GM10248 (cell line): ENCODE measurements at regions not wholly inside any gene's neighbourhood (a gene's known extent, or its start where the extent isn't known, plus 50 kb on each side); places are given as distances from the start of the nearest gene placed in this dataset.

Experiments used
- CTCF ChIA-PET: fragments of 300-600 bp; sonication (Branson Sonifier 250); formaldehyde crosslinking; extraction: SDS; loops from one replicate; lab custom pipeline; 2021; ENCODE audit warnings: antibody characterized with exemption; lab: Yijun Ruan, JAX
- POLR2A ChIA-PET: fragments of 350-650 bp; sonication (Branson Sonifier 250); formaldehyde crosslinking; extraction: SDS; loops from one replicate; lab custom pipeline; 2020; ENCODE audit warnings: antibody characterized with exemption; lab: Yijun Ruan, JAX
- DNase-seq: peaks from one replicate; pipeline ENCODE4 v3.0.0; 2012; ENCODE audit errors: extremely low spot score
- TF ChIP-seq, protein P1 (sequence below): IDR thresholded peaks from 2 replicates; pipeline ENCODE4 v1.5.1; 2012; ENCODE audit warnings: mild to moderate bottlenecking, low read depth; ENCODE audit errors: extremely low read depth, missing control alignments, control extremely low read depth

DNA sequence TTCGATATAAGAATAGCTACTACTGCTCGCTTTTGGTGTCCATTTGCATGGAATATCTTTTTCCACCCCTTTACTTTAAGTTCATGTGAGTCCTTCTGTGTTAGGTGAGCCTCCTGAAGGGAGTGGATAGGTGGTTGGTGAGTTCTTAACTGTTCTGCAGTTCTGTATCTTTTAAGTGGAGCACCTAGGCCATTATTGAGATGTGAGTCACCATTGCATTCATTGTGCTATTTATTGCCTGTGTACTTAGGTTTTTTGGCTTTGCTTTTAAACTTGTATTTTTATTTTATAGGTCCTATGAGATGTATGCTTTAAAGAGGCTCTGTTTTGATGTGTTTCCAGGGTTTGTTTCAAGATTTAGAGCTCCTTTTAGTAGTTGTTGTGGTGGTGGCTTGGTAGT lies 1430.8 kb downstream of the REEP3 start:
- no peak for DNase-seq
- POLR2A ChIA-PET = no interaction called here
- TF ChIP-seq, protein P1, sequence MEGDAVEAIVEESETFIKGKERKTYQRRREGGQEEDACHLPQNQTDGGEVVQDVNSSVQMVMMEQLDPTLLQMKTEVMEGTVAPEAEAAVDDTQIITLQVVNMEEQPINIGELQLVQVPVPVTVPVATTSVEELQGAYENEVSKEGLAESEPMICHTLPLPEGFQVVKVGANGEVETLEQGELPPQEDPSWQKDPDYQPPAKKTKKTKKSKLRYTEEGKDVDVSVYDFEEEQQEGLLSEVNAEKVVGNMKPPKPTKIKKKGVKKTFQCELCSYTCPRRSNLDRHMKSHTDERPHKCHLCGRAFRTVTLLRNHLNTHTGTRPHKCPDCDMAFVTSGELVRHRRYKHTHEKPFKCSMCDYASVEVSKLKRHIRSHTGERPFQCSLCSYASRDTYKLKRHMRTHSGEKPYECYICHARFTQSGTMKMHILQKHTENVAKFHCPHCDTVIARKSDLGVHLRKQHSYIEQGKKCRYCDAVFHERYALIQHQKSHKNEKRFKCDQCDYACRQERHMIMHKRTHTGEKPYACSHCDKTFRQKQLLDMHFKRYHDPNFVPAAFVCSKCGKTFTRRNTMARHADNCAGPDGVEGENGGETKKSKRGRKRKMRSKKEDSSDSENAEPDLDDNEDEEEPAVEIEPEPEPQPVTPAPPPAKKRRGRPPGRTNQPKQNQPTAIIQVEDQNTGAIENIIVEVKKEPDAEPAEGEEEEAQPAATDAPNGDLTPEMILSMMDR = no peak
- CTCF ChIA-PET = no interaction called here

DNA sequence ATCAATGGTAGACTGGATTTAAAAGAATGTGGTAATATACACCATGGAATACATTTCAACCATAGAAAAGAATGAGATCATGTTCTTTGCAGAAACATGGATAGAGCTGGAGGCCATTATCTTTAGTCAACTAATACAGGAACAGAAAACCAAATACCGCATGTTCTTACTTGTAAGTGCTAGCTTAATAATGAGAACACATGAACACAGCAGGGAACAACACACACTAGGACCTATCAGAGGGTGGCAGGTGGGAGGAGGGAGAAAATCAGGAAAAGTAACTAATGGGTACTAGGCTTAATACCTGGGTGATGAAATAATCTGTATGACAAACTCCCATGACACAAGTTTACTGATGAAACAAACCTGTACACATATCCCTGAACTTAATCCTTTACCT lies 1435.2 kb downstream of the REEP3 start:
- POLR2A ChIA-PET = no interaction called here
- DNase-seq = no peak
- CTCF ChIA-PET = no interaction called here
- TF ChIP-seq, protein P1 = no peak

DNA sequence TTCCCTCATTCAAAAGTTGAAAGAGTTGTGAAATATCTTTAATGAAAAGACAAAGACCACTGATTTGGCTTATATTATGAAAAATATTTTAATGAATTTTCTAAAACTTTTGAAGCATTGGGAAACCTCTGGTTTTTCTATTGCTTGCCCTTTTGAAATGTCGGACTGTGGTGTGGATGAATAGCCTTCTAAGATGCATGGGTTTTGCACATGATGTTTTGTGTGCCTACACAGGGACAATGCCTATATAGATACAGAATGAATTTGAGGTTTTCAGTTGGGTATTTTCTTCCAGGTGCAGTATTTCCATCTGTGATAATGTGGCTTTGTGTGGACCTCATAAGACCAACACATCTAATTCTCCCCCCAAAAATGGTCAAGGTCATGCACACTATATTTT lies 1437.9 kb downstream of the REEP3 start:
- CTCF ChIA-PET = interaction anchor here (1.2 kb wide), 1 partner anchor 10 kb away, joined by 4 read pairs; no protein-coding TSS in a partner anchor
- TF ChIP-seq, protein P1 = no peak
- POLR2A ChIA-PET = no interaction called here
- no peak for DNase-seq

- POLR2A ChIA-PET = no interaction called here
- CTCF ChIA-PET = interaction anchor here (1.2 kb wide), 1 partner anchor 10 kb away, joined by 4 read pairs; no protein-coding TSS in a partner anchor
- DNase-seq = no peak
- TF ChIP-seq, protein P1 = no peak
Observed at GRCh38 chr10:64959883-64960282, 1438.7 kb downstream of the REEP3 start.

- ChIA-PET CTCF (interaction anchor here (1.0 to 1.6 kb wide), 3 partner anchors 9 to 39 kb away, joined by 3 to 6 read pairs (median 3); no protein-coding TSS in a partner anchor), POLR2A (no interaction called here)
- TF ChIP-seq, protein P1 = no peak
- DNase-seq = no peak
Observed at GRCh38 chr10:64973391-64973790, 1452.2 kb downstream of the REEP3 start.

GRCh38 chr10:64976150-64976549 lies 1454.9 kb downstream of the REEP3 start:
- DNase-seq = no peak
- POLR2A ChIA-PET = no interaction called here
- CTCF ChIA-PET = no interaction called here
- TF ChIP-seq, protein P1 = no peak
